Astrocyte (in vitro differentiated cells and primary cell): ENCODE measurements at regions not wholly inside any gene's neighbourhood (a gene's known extent, or its start where the extent isn't known, plus 50 kb on each side); places are given as distances from the start of the nearest gene placed in this dataset.

ENCODE experiments used
- DNase-seq: peaks from one replicate; pipeline ENCODE4 v3.0.0-alpha.2; 2010; ENCODE audit warnings: low read depth
- FAIRE-seq: peaks from 2 replicates; lab custom pipeline; 2011; peaks lifted over from hg19 to GRCh38; lab: Jason Lieb, UNC
- H2AFZ ChIP-seq: 2 replicates; pipeline ENCODE4 v1.6.0; 2012; ENCODE audit warnings: low read depth, low read length, inconsistent platforms
- H3K27ac ChIP-seq: 2 replicates; pipeline ENCODE4 v1.5.1; 2011; ENCODE audit warnings: low read depth, low read length, inconsistent platforms
- H3K27me3 ChIP-seq: 2 replicates; pipeline ENCODE4 v1.6.0; 2011; ENCODE audit warnings: low read length, inconsistent platforms; ENCODE audit not compliant: insufficient read depth
- H3K36me3 ChIP-seq: 2 replicates; pipeline ENCODE4 v1.5.1; 2011; ENCODE audit warnings: low read length, inconsistent platforms; ENCODE audit not compliant: insufficient read depth
- H3K4me1 ChIP-seq: 2 replicates; pipeline ENCODE4 v1.5.1; 2011; ENCODE audit warnings: low read length, inconsistent platforms; ENCODE audit not compliant: insufficient read depth
- H3K4me2 ChIP-seq: 2 replicates; pipeline ENCODE4 v1.6.0; 2012; ENCODE audit warnings: low read length, inconsistent platforms
- H3K4me3 ChIP-seq: 2 replicates; pipeline ENCODE4 v1.5.1; 2011; ENCODE audit warnings: low read depth, mild to moderate bottlenecking, low read length, inconsistent platforms; ENCODE audit not compliant: insufficient read depth
- H3K79me2 ChIP-seq: 2 replicates; pipeline ENCODE4 v1.6.0; 2012; ENCODE audit warnings: mild to moderate bottlenecking, low read length, inconsistent platforms; ENCODE audit not compliant: insufficient read depth
- H3K9ac ChIP-seq: 2 replicates; pipeline ENCODE4 v1.6.0; 2012; ENCODE audit warnings: mild to moderate bottlenecking, low read length, inconsistent platforms
- H3K9me3 ChIP-seq: 2 replicates; pipeline ENCODE4 v1.5.1; 2012; ENCODE audit warnings: low read depth, mild to moderate bottlenecking, low read length, inconsistent platforms; ENCODE audit not compliant: insufficient read depth
- H4K20me1 ChIP-seq: 2 replicates; pipeline ENCODE4 v1.6.0; 2012; ENCODE audit warnings: low read length, inconsistent platforms; ENCODE audit not compliant: insufficient read depth
- H3K27ac Mint-ChIP-seq: one replicate; pipeline ENCODE4 v1.8.0; 2021; ENCODE audit warnings: mild to moderate bottlenecking, mixed read lengths; ENCODE audit not compliant: unreplicated experiment
- H3K27me3 Mint-ChIP-seq: one replicate; pipeline ENCODE4 v1.8.0; 2021; ENCODE audit warnings: low read depth, mixed read lengths; ENCODE audit not compliant: unreplicated experiment
- H3K36me3 Mint-ChIP-seq: one replicate; pipeline ENCODE4 v1.8.0; 2021; ENCODE audit warnings: low read depth, mixed read lengths; ENCODE audit not compliant: unreplicated experiment
- H3K4me1 Mint-ChIP-seq: one replicate; pipeline ENCODE4 v1.8.0; 2021; ENCODE audit warnings: low read depth, mixed read lengths; ENCODE audit not compliant: unreplicated experiment
- H3K4me3 Mint-ChIP-seq: one replicate; pipeline ENCODE4 v1.8.0; 2021; ENCODE audit warnings: mild to moderate bottlenecking, moderate library complexity, mixed read lengths; ENCODE audit not compliant: unreplicated experiment
- H3K9me3 Mint-ChIP-seq: one replicate; pipeline ENCODE4 v1.8.0; 2021; ENCODE audit warnings: mild to moderate bottlenecking, mixed read lengths; ENCODE audit not compliant: unreplicated experiment
- CTCF ChIP-seq: IDR thresholded peaks from 2 replicates; pipeline ENCODE4 v1.5.1; 2011; ENCODE audit warnings: low read depth, mild to moderate bottlenecking, inconsistent platforms, low read length, moderate library complexity; ENCODE audit not compliant: insufficient read depth
- EZH2 ChIP-seq: IDR thresholded peaks from 2 replicates; pipeline ENCODE4 v1.6.1; 2012; ENCODE audit warnings: mild to moderate bottlenecking, low read length, inconsistent platforms; ENCODE audit not compliant: insufficient read depth

- H3K36me3 ChIP-seq: no peaks in the 10 kb centered on the region
- no peaks in the 10 kb centered on the region for H3K27me3 ChIP-seq
- no peaks in the 10 kb centered on the region for H4K20me1 ChIP-seq
- no peaks in the 10 kb centered on the region for H3K27me3 Mint-ChIP-seq
- H2AFZ ChIP-seq: no peak overlapping the region
- no peaks in the 10 kb centered on the region for H3K9me3 ChIP-seq
- H3K4me1 ChIP-seq: no peaks in the 10 kb centered on the region
- no peak overlapping the region for H3K4me2 ChIP-seq
- no peak for TF ChIP-seq CTCF
- TF ChIP-seq EZH2: no peak
- no peak overlapping the region for H3K27ac ChIP-seq
- no peak overlapping the region for H3K27ac Mint-ChIP-seq
- FAIRE-seq (no peak), DNase-seq (no peak)
- no peak overlapping the region for H3K9ac ChIP-seq
- no peaks in the 10 kb centered on the region for H3K4me1 Mint-ChIP-seq
- no peaks in the 10 kb centered on the region for H3K79me2 ChIP-seq
- H3K9me3 Mint-ChIP-seq: peaks cover 2% of the 10 kb centered on the region
- H3K36me3 Mint-ChIP-seq: no peaks in the 10 kb centered on the region
- no peak overlapping the region for H3K4me3 ChIP-seq
- no peak overlapping the region for H3K4me3 Mint-ChIP-seq
Measured at GRCh38 chr18:31219395-31219794, 56.7 kb upstream of the DSC1 start.

- H3K4me1 Mint-ChIP-seq: peaks cover 14% of the 10 kb centered on the region
- Histone ChIP-seq H3K27ac (no peak overlapping the region), H3K36me3 (no peaks in the 10 kb centered on the region), H3K9me3 (no peaks in the 10 kb centered on the region), H3K79me2 (no peaks in the 10 kb centered on the region), H3K4me3 (no peak overlapping the region), H2AFZ (no peak overlapping the region), H3K9ac (no peak overlapping the region), H4K20me1 (no peaks in the 10 kb centered on the region), H3K4me1 (peaks cover 14% of the 10 kb centered on the region), H3K27me3 (no peaks in the 10 kb centered on the region), H3K4me2 (no peak overlapping the region)
- no peak overlapping the region for H3K4me3 Mint-ChIP-seq
- no peak overlapping the region for H3K27ac Mint-ChIP-seq
- TF ChIP-seq CTCF: no peak
- TF ChIP-seq EZH2: no peak
- H3K9me3 Mint-ChIP-seq: peaks cover 2% of the 10 kb centered on the region
- H3K27me3 Mint-ChIP-seq: no peaks in the 10 kb centered on the region
- no peaks in the 10 kb centered on the region for H3K36me3 Mint-ChIP-seq
- no peak for DNase-seq
- FAIRE-seq: no peak
Measured at GRCh38 chr18:31223371-31223770, 60.7 kb upstream of the DSC1 start.

- H3K36me3 Mint-ChIP-seq: no peaks in the 10 kb centered on the region
- H3K27ac Mint-ChIP-seq: peak overlapping the region; percentile 77
- H3K4me2 ChIP-seq: peak overlapping the region; percentile 55
- no peaks in the 10 kb centered on the region for H3K27me3 ChIP-seq
- peak overlapping the region; percentile 46 for H3K27ac ChIP-seq
- DNase-seq (peak; percentile 96), FAIRE-seq (no peak)
- H3K4me1 ChIP-seq: peaks cover 14% of the 10 kb centered on the region
- no peaks in the 10 kb centered on the region for H3K27me3 Mint-ChIP-seq
- no peak overlapping the region for H3K4me3 Mint-ChIP-seq
- H3K9ac ChIP-seq: no peak overlapping the region
- TF ChIP-seq EZH2 (no peak), CTCF (no peak)
- H3K9me3 ChIP-seq: no peaks in the 10 kb centered on the region
- no peaks in the 10 kb centered on the region for H3K79me2 ChIP-seq
- H2AFZ ChIP-seq: no peak overlapping the region
- H3K4me1 Mint-ChIP-seq: peaks cover 25% of the 10 kb centered on the region
- H4K20me1 ChIP-seq: no peaks in the 10 kb centered on the region
- no peaks in the 10 kb centered on the region for H3K36me3 ChIP-seq
- H3K9me3 Mint-ChIP-seq: peaks cover 2% of the 10 kb centered on the region
- H3K4me3 ChIP-seq: no peak overlapping the region
Measured at GRCh38 chr18:31225668-31226067, 63.0 kb upstream of the DSC1 start.
